HCT116 (cell line): ENCODE measurements at regions not wholly inside any gene's neighbourhood (a gene's known extent, or its start where the extent isn't known, plus 50 kb on each side); places are given as distances from the start of the nearest gene placed in this dataset.

Experiments used
- ATAC-seq: fragments of 200-7000 bp; cut with Tn5 transposase; 2 replicates; pipeline ENCODE4 v1.9.1; 2020; ENCODE audit warnings: mild to moderate bottlenecking, moderate library complexity
- BruUV-seq: library from RNA; stranded (reverse); fragments of 400-500 nt; replicated peaks from 2 replicates; lab custom pipeline; 2021; lab: Mats Ljungman, UMichigan
- CTCF ChIA-PET: fragments of 300-600 bp; sonication (Branson Sonifier 250); formaldehyde crosslinking; loops from one replicate; lab custom pipeline; 2021; ENCODE audit warnings: antibody characterized with exemption; lab: Charles Lee
- POLR2A ChIA-PET: fragments of 300-600, 350-600 bp; sonication (Branson Sonifier 250); formaldehyde crosslinking; loops from one replicate; lab custom pipeline; 2021; ENCODE audit warnings: antibody characterized with exemption; lab: Charles Lee
- RAD21 ChIA-PET, 2 experiments: fragments of 300-600 bp; sonication (Branson Sonifier 250); formaldehyde crosslinking; loops; one replicate each; lab custom pipeline; 2023; ENCODE audit warnings: low total read pairs in 2 of 2; ENCODE audit not compliant: uncharacterized antibody in 2 of 2, unreplicated experiment in 2 of 2, low non-redundant PET in 1 of 2; lab: Charles Lee
- DNase-seq: peaks from one replicate; pipeline ENCODE4 v3.0.0-alpha.2; 2010; ENCODE audit warnings: low read depth, low spot score
- H2AFZ ChIP-seq: fragments of 200-600 bp; shearing (Covaris generic), sonication (generic); 2 replicates; pipeline ENCODE4 v1.6.1; 2017; ENCODE audit warnings: low read depth, mixed run types, mixed read lengths, antibody characterized with exemption, low read length; ENCODE audit not compliant: poor library complexity, severe bottlenecking
- H3K27ac ChIP-seq: 2 replicates; pipeline ENCODE4 v1.5.1; 2012; ENCODE audit warnings: low read depth, low read length
- H3K27me3 ChIP-seq: fragments of 200-600 bp; sonication (generic); 2 replicates; pipeline ENCODE4 v1.6.1; 2016; ENCODE audit warnings: mixed run types, low read length, mixed read lengths; ENCODE audit not compliant: insufficient read depth
- H3K36me3 ChIP-seq, 2 experiments: fragments of 200-500 bp in 1 of 2; fragments of 200-600 bp in 1 of 2; sonication (Bioruptor generic) in 1 of 2; sonication (generic) in 1 of 2; 2 replicates each; pipeline versions ENCODE4 v1.5.1 to v1.6.1; 2014 to 2016; ENCODE audit warnings: low read length in 2 of 2, inconsistent platforms in 1 of 2, mixed read lengths in 1 of 2, mixed run types in 1 of 2; ENCODE audit not compliant: insufficient read depth in 2 of 2, control insufficient read depth in 1 of 2
- H3K4me1 ChIP-seq, 2 experiments: fragments of 200-600 bp in 1 of 2; sonication (generic) in 1 of 2; 2 replicates each; pipeline versions ENCODE4 v1.5.1 to v1.6.1; 2012 to 2017; ENCODE audit warnings: low read length in 2 of 2, inconsistent platforms in 1 of 2, mild to moderate bottlenecking in 1 of 2, mixed read lengths in 1 of 2, mixed run types in 1 of 2, moderate library complexity in 1 of 2; ENCODE audit not compliant: insufficient read depth in 2 of 2, control insufficient read depth in 1 of 2
- H3K4me2 ChIP-seq: fragments of 200-600 bp; sonication (generic); 2 replicates; pipeline ENCODE4 v1.6.1; 2017; ENCODE audit warnings: mixed run types, low read length, mixed read lengths
- H3K4me3 ChIP-seq, 2 experiments: fragments of 200-600 bp in 1 of 2; sonication (generic) in 1 of 2; replicated peaks in 1 of 2; 2 replicates each; pipeline ENCODE4 v1.5.1; 2011 to 2016; ENCODE audit warnings: low read length in 2 of 2, control low read depth in 1 of 2, low read depth in 1 of 2, mild to moderate bottlenecking in 1 of 2, mixed read lengths in 1 of 2, mixed run types in 1 of 2
- H3K79me2 ChIP-seq: fragments of 200-600 bp; sonication (generic); 2 replicates; pipeline ENCODE4 v1.6.1; 2017; ENCODE audit warnings: mild to moderate bottlenecking, mixed run types, low read length, moderate library complexity, mixed read lengths; ENCODE audit not compliant: insufficient read depth
- H3K9ac ChIP-seq: fragments of 200-600 bp; sonication (generic); 2 replicates; pipeline ENCODE4 v1.6.1; 2016; ENCODE audit warnings: low read length, mixed read lengths
- H3K9me2 ChIP-seq: fragments of 200-600 bp; sonication (generic), shearing (Covaris generic); 2 replicates; pipeline ENCODE4 v1.6.1; 2017; ENCODE audit warnings: mixed run types, mild to moderate bottlenecking, moderate library complexity; ENCODE audit not compliant: insufficient read depth
- H3K9me3 ChIP-seq, 2 experiments: fragments of 200-500 bp in 1 of 2; fragments of 200-600 bp in 1 of 2; sonication (Bioruptor generic) in 1 of 2; sonication (generic) in 1 of 2; 2 replicates each; pipeline ENCODE4 v1.6.1; 2014 to 2017; ENCODE audit warnings: low read length in 2 of 2, mixed read lengths in 2 of 2, inconsistent platforms in 1 of 2, low read depth in 1 of 2, mild to moderate bottlenecking in 1 of 2, mixed run types in 1 of 2, moderate library complexity in 1 of 2; ENCODE audit not compliant: control insufficient read depth in 1 of 2, insufficient read depth in 1 of 2
- H4K20me1 ChIP-seq: fragments of 200-600 bp; sonication (generic), shearing (Covaris generic); 2 replicates; pipeline ENCODE4 v1.6.1; 2017; ENCODE audit warnings: mixed run types, mild to moderate bottlenecking, moderate library complexity; ENCODE audit not compliant: insufficient read depth
- EGR1 ChIP-seq: IDR thresholded peaks from 2 replicates; pipeline ENCODE4 v1.6.1; 2012; ENCODE audit warnings: low read depth
- ELF1 ChIP-seq: IDR thresholded peaks from 2 replicates; pipeline ENCODE4 v1.6.1; 2012; ENCODE audit warnings: low read depth, borderline replicate concordance
- EZH2 ChIP-seq: fragments of 200-600 bp; sonication (generic); IDR thresholded peaks from 2 replicates; pipeline ENCODE4 v1.6.1; 2017; ENCODE audit warnings: antibody characterized with exemption, mixed run types
- EZH2phosphoT487 ChIP-seq: fragments of 200-600 bp; IDR thresholded peaks from 2 replicates; pipeline ENCODE4 v1.6.1; 2018; ENCODE audit warnings: antibody characterized with exemption, borderline replicate concordance
- POLR2A ChIP-seq: IDR thresholded peaks from 2 replicates; pipeline ENCODE4 v1.7.0; 2011; ENCODE audit warnings: borderline replicate concordance; ENCODE audit not compliant: insufficient read depth, insufficient read length; ENCODE audit errors: extremely low read depth
- POLR2AphosphoS5 ChIP-seq: IDR thresholded peaks from 2 replicates; pipeline ENCODE4 v1.6.1; 2011; ENCODE audit warnings: mild to moderate bottlenecking, low read depth, low read length, moderate library complexity
- SP1 ChIP-seq: IDR thresholded peaks from 2 replicates; pipeline ENCODE4 v1.6.1; 2012; ENCODE audit warnings: low read depth
- SRF ChIP-seq: IDR thresholded peaks from 2 replicates; pipeline ENCODE4 v1.6.1; 2012; ENCODE audit warnings: low read depth
- TCF7L2 ChIP-seq: IDR thresholded peaks from 2 replicates; pipeline ENCODE4 v1.7.0; 2011; ENCODE audit warnings: borderline replicate concordance, inconsistent platforms; ENCODE audit not compliant: insufficient read depth, insufficient read length; ENCODE audit errors: extremely low read depth
- intact Hi-C: fragments of 100-400 bp; cut with micrococcal nuclease; formaldehyde crosslinking; loops from 2 replicates; pipeline ENCODE4 v1.10.0; 2022
- TF ChIP-seq, protein P1 (sequence below): IDR thresholded peaks from 2 replicates; pipeline ENCODE4 v1.6.1; 2011; ENCODE audit warnings: mild to moderate bottlenecking, low read length, moderate library complexity; ENCODE audit not compliant: insufficient replicate concordance; ENCODE audit errors: extremely low read depth

DNA sequence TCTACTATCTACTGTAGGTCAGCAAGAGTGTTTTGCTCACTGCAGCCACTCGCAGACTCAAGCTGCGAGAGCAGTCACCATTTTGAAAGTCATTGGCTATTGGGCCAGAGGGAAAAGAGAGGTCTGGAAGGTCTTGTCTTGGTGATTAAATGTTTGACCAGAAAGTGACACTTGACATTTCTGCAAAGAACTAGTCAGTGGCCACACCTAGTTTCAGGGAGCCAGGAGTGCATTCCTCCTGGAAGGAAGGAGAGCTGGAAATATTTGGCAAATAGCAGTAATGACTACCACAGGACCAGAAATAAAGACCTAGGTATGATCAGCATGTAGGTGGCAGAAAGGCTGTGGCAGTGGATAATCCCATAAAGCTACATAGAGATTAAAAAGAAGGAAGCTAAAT lies 440.0 kb upstream of the PLXNA2 start:
- no peaks in the 10 kb centered on the region for H3K9me3 ChIP-seq
- H3K79me2 ChIP-seq = no peaks in the 10 kb centered on the region
- no peaks in the 10 kb centered on the region for H4K20me1 ChIP-seq
- H3K27ac ChIP-seq = no peak overlapping the region
- no peaks in the 10 kb centered on the region for H3K9me2 ChIP-seq
- intact Hi-C loops = no loop called here
- TF ChIP-seq SP1 (no peak), POLR2AphosphoS5 (no peak), ELF1 (no peak), EGR1 (no peak), TCF7L2 (no peak), EZH2 (no peak), EZH2phosphoT487 (no peak), POLR2A (no peak), SRF (no peak)
- TF ChIP-seq, protein P1, sequence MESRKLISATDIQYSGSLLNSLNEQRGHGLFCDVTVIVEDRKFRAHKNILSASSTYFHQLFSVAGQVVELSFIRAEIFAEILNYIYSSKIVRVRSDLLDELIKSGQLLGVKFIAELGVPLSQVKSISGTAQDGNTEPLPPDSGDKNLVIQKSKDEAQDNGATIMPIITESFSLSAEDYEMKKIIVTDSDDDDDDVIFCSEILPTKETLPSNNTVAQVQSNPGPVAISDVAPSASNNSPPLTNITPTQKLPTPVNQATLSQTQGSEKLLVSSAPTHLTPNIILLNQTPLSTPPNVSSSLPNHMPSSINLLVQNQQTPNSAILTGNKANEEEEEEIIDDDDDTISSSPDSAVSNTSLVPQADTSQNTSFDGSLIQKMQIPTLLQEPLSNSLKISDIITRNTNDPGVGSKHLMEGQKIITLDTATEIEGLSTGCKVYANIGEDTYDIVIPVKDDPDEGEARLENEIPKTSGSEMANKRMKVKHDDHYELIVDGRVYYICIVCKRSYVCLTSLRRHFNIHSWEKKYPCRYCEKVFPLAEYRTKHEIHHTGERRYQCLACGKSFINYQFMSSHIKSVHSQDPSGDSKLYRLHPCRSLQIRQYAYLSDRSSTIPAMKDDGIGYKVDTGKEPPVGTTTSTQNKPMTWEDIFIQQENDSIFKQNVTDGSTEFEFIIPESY = no peak
- TF ChIP-seq, all 23 proteins: peak for 0
- Histone ChIP-seq H3K4me1 (no peaks in the 10 kb centered on the region), H3K9ac (no peak overlapping the region), H2AFZ (no peak overlapping the region), H3K36me3 (no peaks in the 10 kb centered on the region), H3K4me3 (no peak overlapping the region), H3K27me3 (no peaks in the 10 kb centered on the region), H3K4me2 (no peak overlapping the region)
- no TSS peak for BruUV-seq
- CTCF ChIA-PET = no interaction called here
- POLR2A ChIA-PET = no interaction called here
- RAD21 ChIA-PET = no interaction called here
- DNase-seq = no peak
- no peak for ATAC-seq
